ENCODE measurements at regions not wholly inside any gene's neighbourhood (a gene's known extent, or its start where the extent isn't known, plus 50 kb on each side); places are given as distances from the start of the nearest gene placed in this dataset.
A peak's percentile ranks its signal among the peaks of the same experiment; 100 is the strongest.

DNA sequence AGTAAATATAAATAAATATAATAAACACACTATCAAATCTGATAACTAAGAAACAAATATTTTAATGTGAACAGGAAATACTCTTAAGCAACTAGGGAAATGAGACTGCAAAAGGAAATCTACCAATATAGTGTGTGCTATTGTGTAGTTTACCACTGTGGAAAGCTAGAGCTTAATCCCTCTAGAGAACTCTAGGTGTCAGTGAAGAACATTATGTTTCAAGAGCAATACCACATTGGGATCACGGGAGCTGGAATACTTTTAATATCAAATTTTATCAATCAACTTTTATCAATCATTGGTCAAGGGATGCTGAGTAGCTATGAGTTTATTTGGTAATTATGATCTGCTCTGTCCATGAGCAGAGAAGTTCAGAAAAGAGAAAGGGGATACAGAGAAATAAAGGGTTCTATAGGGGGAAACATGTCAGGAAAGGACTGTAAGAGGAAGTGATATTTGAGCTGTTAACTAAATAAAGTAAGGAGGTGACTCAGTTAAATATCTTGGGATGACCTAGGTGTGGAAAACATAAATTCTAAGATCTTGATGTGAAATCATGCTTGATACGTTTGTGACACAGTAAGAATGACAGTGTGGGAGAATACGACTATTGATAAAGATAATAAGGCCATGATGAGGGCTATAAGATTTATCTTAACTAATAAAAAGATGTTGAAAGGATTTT lies 762.2 kb upstream of the ALCAM start:
- no peak for DNase-seq

DNA sequence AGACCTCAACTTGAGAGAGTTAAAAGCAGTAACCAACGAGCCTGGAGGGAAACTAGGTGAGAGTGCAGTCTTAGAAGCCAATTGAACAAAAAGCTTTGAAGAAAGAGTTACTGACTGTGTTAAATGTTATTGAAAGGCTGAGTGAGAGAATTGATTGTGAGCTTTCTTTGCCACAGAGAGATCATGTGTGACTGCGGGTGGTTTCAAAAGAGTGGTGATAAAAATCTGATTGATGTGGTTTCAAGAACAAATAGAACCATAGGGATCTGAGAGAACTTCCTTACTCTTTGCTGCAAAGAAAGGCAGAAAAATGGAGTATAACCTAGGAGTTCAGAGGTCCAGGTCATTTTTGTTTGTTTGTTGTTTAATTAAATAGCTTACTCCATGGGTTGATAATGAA lies 759.9 kb upstream of the ALCAM start:
- no peak for DNase-seq

DNA sequence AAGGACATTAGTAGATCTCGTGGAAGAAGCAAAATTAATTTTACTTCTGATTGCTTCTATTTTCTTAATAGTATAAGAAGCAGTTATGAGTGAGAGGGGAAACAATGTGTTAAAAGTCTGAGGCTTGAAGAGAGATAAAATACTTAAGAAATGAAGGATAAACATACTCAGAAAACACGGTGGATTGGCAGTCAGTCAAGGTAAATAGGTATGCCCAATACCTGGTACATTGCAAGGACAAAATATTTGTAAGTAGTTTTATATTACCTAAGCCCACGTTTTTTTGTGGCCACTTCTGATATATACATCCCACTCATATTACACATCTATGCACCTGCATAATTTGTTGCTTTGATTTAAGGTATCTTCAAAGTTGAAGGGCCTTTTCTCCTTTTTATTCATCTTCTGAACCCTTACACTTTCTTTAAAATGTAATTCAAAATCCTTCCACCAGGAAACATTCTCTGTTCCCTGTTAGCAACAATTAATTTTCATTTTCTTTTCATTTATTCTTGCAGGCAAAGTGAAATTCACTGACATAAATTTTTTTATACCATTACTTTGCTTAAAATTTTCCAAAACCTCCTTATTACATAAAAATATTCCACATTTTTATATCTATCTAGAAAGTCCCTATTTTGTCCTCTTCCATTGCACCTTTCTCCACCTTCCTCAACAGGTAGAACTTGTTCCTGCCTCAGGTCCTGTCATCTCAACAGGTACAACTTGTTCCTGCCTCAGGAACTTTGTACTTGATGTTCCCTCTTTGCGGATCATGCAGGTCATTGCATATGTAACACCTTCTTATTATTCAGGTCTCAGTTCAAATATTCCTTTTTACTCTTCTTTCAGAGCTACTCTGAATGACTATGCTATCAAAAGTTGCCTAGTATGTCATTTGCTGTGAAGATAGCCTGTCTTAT lies 755.7 kb upstream of the ALCAM start:
- DNase-seq: no peak

GRCh38 chr3:104612218-104612617 lies 754.5 kb upstream of the ALCAM start:
- no peak for DNase-seq

- no peak for DNase-seq
Observed at GRCh38 chr3:104614564-104614963, 752.1 kb upstream of the ALCAM start.

DNA sequence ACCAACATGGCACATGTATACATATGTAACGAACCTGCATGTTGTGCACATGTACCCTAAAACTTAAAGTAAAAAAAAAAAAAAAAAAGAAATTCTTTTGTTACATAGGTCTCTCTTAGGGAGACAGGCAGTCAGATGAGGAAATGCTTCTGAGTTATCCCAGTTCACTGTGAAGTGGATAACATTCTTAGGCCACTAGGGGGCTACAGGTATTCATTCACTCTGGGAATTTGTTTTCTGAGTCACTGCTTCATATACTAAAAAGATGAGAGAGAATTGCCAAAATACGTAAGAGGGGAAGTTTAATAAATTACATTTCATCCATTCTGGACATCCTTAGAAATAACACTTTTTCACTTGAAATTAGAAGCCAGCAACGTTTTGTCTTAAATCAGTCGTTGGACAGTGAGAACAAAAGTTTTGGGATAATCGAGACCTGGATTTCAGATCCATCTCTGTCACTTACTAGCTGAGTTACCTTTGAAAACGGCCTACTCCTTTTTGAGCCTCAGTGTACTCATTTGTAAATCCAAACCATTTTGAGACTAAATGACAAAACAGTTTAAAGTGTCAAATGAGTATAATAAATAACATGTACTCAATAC lies 738.4 kb upstream of the ALCAM start:
- peak; percentile 52 for DNase-seq

GRCh38 chr3:104629038-104629437 lies 737.7 kb upstream of the ALCAM start:
- DNase-seq: no peak

DNA sequence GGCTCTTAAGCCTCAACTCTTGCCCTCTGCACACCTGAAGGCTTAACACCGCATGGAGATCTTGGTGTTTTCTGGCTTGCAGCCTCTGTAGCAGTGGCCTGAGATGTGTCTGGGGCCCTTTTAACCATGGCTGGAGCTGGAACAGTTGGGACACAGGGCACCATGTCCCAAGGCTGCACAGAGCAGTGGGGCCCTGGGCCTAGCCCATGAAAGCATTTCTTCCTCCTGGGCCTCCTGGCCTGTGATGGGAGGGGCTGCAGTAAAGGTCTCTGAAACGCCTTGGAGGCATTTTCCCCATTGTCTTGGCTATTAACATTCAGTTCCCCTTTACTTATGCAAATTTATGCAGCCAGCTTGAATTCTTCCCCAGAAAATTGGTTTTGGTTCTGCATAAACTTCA lies 735.5 kb upstream of the ALCAM start:
- DNase-seq: no peak

DNA sequence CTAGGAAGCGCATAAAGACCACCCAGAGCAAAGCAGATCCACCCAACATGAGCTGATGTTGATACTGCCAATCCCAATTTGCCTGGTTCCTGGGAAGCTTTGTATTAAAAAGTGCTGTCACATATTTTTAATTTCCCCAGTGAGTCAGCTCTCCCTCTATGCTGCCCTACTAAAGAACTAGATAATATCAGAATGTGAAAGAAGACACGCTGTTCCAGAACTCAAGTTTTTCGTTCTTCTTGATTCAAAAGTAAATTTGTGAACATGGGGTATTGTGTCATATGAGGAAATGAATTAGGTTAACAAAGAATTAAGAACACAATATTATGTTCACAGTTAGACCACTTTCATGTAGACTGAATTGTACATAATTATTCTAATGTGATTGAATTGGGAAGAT lies 734.2 kb upstream of the ALCAM start:
- DNase-seq: no peak

DNA sequence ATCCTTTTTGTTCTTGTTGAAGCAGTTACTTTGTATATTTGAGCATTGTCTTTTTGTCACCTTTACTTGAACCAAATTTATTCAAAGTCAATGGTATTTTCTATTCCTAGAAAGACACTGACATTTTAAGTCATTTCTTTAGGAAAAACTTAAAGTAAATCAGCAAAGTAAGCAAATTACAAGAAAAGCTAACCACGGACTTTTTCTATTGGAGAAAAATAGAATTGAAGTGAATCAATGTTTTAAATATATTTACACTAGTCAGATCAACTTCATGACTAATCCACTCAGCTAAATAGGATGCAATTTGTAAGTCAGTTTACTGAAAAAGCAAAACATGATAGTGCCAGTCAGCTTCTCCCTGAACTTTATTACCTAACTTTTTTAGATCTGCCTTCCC lies 733.8 kb upstream of the ALCAM start:
- DNase-seq: no peak

DNA sequence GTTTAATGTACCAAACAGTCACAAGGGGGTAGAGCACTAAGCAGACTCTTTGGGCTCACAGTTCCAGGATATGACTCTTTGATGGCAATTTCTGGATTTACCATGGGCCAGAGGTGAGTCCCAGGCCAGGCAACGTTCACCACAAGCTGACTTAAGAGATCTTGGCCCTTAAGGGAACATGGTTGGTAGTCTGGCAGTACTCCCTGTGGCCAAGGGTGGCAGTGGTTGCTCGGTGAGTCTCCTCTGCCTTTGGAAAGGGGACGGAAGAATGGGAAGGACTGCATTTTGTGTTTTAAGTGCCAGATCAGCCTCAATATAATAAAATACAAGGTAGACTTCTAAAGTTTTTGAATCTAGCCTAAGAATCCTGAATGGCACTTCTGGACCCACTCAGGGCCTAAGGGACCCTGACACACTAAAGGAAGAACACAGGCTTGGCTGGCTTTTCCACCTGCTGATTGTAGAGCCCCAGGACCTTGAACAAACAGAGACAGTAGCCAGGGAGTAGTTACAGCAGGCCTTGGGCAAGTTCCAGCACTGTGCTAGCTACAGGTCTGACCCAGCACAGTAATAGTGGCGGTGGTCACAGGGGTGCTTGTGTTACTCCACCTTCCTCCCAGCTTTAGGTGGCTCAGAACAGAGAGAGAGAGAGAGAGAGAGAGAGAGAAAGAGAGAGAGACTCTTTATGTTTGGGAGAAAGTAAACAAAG lies 730.7 kb upstream of the ALCAM start:
- DNase-seq: no peak

GRCh38 chr3:104642827-104643226 lies 723.9 kb upstream of the ALCAM start:
- DNase-seq: peak; percentile 60

GRCh38 chr3:104646196-104646595 lies 720.5 kb upstream of the ALCAM start:
- no peak for DNase-seq

DNA sequence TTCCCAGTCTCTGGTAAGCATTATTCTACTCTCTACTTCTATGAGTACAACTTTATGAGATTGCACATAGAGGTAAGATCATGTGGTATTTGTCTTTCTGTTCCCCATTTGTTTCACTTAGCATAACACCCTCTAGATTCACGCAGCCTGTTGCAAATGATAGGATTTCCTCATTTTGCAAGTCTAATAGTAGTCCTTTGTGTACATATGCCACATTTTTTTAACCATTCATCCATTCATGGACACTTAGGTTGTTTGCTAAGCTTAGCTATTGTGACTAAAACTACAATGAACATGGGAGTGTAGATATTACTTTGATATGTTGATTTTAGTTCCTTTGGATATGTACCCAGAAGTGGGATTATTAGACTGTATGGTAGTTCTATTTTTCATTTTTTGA lies 717.9 kb upstream of the ALCAM start:
- DNase-seq: no peak

GRCh38 chr3:104669083-104669482 lies 697.6 kb upstream of the ALCAM start:
- no peak for DNase-seq

DNA sequence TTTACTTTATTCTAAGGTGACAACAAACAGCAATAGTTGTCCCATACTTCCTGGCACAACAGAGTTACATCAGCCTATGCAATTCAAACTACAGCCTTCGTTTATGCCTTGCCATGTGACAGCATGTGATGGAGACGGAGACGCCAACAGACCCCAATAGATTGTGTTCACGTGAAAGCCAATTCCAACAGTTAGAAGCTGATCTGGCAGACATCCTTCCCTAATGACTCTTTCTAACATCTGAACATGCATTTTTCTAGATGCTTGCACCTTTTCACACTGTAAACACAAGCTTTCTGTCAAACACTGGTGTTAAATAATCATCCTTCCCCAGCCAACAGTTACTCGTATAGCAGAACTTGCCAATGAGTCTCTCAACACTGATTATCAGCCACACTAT lies 694.4 kb upstream of the ALCAM start:
- peak; percentile 24 for DNase-seq

DNA sequence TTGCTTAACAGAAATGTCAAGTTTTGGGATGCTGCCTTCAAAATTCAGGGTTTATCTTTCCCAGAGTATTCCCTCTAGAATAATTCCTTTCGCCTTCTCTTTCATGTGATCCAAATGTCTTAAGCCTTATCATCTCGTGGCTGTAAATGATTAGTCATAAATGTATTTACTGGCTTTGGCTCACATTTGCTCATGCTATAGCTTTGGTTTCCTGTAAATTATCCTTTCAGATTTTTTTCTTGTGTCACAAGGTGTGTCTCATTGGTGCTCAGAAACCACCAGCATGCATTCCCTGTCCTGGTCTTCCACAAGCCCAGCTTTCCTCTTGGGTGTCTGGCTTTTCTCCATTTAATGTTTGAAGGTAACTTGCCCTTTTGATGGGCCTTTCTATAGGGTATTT lies 692.7 kb upstream of the ALCAM start:
- DNase-seq: no peak

- DNase-seq: no peak
Observed at GRCh38 chr3:104676241-104676640, 690.5 kb upstream of the ALCAM start.

DNA sequence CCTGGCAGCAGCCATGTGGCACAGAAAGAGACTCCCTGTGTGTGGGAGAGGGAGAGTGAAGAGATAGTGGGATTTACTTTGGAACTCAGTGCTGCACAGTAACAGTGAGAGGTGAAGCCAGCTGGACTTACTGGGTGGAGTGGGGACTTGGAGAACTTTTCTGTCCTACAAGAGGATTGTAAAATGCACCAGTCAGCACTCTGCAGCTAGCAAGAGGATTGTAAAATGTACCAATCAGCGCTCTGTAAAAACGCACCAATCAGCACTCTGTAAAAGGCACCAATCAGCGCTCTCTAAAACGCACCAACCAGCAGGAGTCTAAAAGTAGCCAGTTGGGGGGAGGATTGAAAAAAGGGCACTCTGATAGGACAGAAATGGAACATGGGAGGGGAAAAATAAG lies 688.8 kb upstream of the ALCAM start:
- no peak for DNase-seq

- no peak for DNase-seq
Observed at GRCh38 chr3:104685492-104685891, 681.2 kb upstream of the ALCAM start.

GRCh38 chr3:104687362-104687761 lies 679.3 kb upstream of the ALCAM start:
- no peak for DNase-seq

DNA sequence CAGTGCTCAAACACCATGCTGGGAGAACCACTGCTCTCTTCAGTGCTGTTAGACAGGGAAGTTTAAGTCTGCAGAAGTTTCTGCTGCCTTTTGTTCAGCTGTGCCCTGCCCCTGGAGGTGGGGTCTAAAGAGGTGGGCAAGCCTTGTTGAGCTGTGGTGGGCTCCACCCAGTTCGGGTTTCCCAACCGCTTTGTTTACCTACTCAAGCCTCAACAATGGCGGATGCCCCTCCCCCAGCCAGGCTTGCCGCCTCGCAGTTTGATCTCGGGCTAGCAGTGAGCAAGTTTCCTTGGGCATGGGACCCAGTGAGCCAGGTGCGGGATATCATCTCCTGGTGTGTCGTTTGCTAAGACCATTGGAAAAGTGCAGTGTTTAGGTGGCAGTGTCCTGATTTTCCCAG lies 670.2 kb upstream of the ALCAM start:
- no peak for DNase-seq

DNA sequence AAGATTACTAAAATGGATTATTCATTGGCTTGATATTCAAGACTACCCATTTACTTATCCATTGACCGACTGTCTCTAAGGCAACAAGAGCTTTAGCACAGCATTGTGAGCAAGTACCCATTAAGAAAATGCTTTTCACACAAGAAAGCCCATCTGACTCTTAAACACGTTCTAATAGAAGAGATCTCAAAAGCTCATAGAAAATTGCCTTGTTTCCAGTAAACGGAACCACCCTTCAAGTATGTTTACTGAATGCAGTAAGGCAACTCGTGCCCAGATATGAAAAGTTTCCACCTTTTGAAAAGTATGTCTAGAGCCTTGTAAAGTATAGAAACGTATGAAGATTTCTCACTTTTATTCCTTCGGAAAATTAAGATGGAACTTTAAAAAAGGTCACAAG lies 655.3 kb upstream of the ALCAM start:
- no peak for DNase-seq
